GM12864 (cell line): ENCODE measurements at regions not wholly inside any gene's neighbourhood (a gene's known extent, or its start where the extent isn't known, plus 50 kb on each side); places are given as distances from the start of the nearest gene placed in this dataset.

ENCODE experiments used
- DNase-seq: peaks from one replicate; pipeline ENCODE4 v3.0.0-alpha.2; 2011; ENCODE audit warnings: low read depth
- H3K4me3 ChIP-seq: 2 replicates; pipeline ENCODE4 v1.5.1; 2011; ENCODE audit warnings: mild to moderate bottlenecking, low read depth, low read length, control low read depth
- TF ChIP-seq, protein P1 (sequence below): IDR thresholded peaks from 2 replicates; pipeline ENCODE4 v1.5.1; 2011; ENCODE audit warnings: low read depth, mild to moderate bottlenecking, moderate library complexity, low read length, control low read depth, inconsistent platforms; ENCODE audit errors: missing control alignments

DNA sequence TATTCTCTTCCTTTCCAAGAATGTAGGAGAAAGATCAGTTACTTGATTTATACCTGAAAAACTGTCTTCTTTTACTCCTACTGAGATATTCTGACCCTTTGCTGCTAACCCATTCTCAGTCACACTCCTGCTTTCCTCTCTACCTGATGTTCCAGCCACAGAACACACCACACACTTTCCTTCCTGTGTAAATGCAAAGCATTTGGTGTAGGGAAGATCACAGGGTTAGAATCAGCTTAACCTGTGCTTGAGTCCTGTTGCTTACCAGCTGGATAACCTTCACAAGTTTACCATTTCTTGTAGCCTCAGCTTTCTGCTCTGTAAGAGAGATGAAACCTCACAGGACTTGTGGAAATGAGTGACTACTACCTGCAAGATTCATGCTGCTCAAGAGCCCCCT, 489.8 kb upstream of the GOLIM4 start:
- H3K4me3 ChIP-seq = no peak overlapping the region
- TF ChIP-seq, protein P1, sequence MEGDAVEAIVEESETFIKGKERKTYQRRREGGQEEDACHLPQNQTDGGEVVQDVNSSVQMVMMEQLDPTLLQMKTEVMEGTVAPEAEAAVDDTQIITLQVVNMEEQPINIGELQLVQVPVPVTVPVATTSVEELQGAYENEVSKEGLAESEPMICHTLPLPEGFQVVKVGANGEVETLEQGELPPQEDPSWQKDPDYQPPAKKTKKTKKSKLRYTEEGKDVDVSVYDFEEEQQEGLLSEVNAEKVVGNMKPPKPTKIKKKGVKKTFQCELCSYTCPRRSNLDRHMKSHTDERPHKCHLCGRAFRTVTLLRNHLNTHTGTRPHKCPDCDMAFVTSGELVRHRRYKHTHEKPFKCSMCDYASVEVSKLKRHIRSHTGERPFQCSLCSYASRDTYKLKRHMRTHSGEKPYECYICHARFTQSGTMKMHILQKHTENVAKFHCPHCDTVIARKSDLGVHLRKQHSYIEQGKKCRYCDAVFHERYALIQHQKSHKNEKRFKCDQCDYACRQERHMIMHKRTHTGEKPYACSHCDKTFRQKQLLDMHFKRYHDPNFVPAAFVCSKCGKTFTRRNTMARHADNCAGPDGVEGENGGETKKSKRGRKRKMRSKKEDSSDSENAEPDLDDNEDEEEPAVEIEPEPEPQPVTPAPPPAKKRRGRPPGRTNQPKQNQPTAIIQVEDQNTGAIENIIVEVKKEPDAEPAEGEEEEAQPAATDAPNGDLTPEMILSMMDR = no peak
- no peak for DNase-seq

DNA sequence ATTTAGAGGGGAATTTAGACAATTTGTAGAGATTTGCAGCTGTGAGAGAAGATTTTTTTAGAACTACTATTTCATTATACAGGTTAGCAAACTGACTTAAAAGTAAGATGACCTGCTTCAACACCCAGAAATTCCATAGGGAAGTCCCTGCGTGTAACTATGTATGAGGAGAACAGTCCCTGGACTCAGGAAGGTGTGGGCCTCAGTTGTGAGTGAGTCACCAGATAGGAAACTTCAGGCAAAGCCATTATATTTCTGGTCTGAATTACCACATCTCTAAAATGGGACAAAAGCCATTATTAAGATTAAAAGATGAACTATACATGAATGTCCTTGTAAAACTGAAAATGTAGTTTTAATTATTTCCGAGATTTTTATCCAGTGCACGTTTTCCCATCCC, 488.3 kb upstream of the GOLIM4 start:
- TF ChIP-seq, protein P1 = no peak
- DNase-seq = no peak
- H3K4me3 ChIP-seq = no peak overlapping the region

GRCh38 chr3:168582503-168582902, 486.8 kb upstream of the GOLIM4 start:
- TF ChIP-seq, protein P1 = no peak
- no peak for DNase-seq

GRCh38 chr3:168581771-168582225, 486.1 kb upstream of the GOLIM4 start:
- TF ChIP-seq, protein P1 = no peak
- no peak overlapping the region for H3K4me3 ChIP-seq
- DNase-seq = no peak

More at GRCh38 chr3:168582503-168582902, 486.8 kb upstream of the GOLIM4 start:
- H3K4me3 ChIP-seq = no peak overlapping the region

- no peak for DNase-seq
- H3K4me3 ChIP-seq = no peak overlapping the region
- TF ChIP-seq, protein P1 = no peak
Measured at GRCh38 chr3:168579010-168579409, 483.3 kb upstream of the GOLIM4 start.

DNA sequence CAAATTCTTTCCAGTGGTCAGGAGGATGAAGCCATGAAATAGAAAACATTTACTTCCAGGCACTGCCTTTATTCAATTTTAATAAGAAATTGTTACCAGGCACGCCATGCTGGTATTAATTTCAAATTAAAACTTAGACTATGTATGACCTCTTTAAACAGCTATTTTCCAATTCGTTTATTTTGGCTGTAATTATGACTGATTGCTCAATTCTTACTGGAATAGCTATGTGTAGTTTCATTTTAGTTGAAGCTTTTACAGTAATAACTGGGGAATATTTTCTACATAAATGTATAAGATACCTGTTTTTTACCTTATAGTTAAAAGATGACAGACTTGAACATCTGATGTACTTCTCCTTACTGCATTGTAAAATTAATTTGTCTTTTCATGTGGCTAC, 480.0 kb upstream of the GOLIM4 start:
- no peak for DNase-seq
- H3K4me3 ChIP-seq = no peak overlapping the region
- TF ChIP-seq, protein P1 = no peak

GRCh38 chr3:168574455-168575158, 478.9 kb upstream of the GOLIM4 start:
- DNase-seq = no peak
- H3K4me3 ChIP-seq = no peak overlapping the region
- TF ChIP-seq, protein P1 = no peak
